GM12875 (cell line): ENCODE measurements at regions not wholly inside any gene's neighbourhood (a gene's known extent, or its start where the extent isn't known, plus 50 kb on each side); places are given as distances from the start of the nearest gene placed in this dataset.
"Not testable (repeated sequence)": the region's sequence is repeated elsewhere in the genome, so short reads cannot be mapped to it uniquely, and the experiment has no call there.

Experiments used
- H3K4me3 ChIP-seq: one replicate; pipeline ENCODE4 v1.5.1; 2011; ENCODE audit warnings: low read depth, low read length, control low read depth
- CTCF ChIP-seq: IDR thresholded peaks from 2 replicates; pipeline ENCODE4 v1.5.1; 2011; ENCODE audit warnings: low read depth, mild to moderate bottlenecking, control low read depth, inconsistent platforms, low read length, moderate library complexity, borderline replicate concordance; ENCODE audit not compliant: insufficient read depth

- no peak overlapping the region for H3K4me3 ChIP-seq
- TF ChIP-seq CTCF, result no peak
Measured at GRCh38 chr5:126027652-126028051, 395.6 kb upstream of the GRAMD2B start.

- no peak for TF ChIP-seq CTCF
- H3K4me3 ChIP-seq, result no peak overlapping the region
Measured at GRCh38 chr5:126028336-126028735, 394.9 kb upstream of the GRAMD2B start.

GRCh38 chr5:126029282-126029681 lies 393.9 kb upstream of the GRAMD2B start:
- not testable (repeated sequence) for H3K4me3 ChIP-seq

GRCh38 chr5:126030698-126031097 lies 392.5 kb upstream of the GRAMD2B start:
- no peak for TF ChIP-seq CTCF
- no peak overlapping the region for H3K4me3 ChIP-seq

- no peak for TF ChIP-seq CTCF
- H3K4me3 ChIP-seq, result no peak overlapping the region
Measured at GRCh38 chr5:126031989-126032716, 391.1 kb upstream of the GRAMD2B start.

GRCh38 chr5:126043688-126044087 lies 379.5 kb upstream of the GRAMD2B start:
- no peak overlapping the region for H3K4me3 ChIP-seq
- no peak for TF ChIP-seq CTCF

GRCh38 chr5:126044111-126044668 lies 379.0 kb upstream of the GRAMD2B start:
- TF ChIP-seq CTCF, result no peak
- no peak overlapping the region for H3K4me3 ChIP-seq
